Left ventricle myocardium inferior (tissue), 1 donor: ENCODE measurements at regions not wholly inside any gene's neighbourhood (a gene's known extent, or its start where the extent isn't known, plus 50 kb on each side); places are given as distances from the start of the nearest gene placed in this dataset.

Source experiments
- DNase-seq: peaks from one replicate; pipeline ENCODE4 v3.0.0-alpha.2; 2020
- H3K27ac ChIP-seq: fragments of 200-600 bp; replicated peaks from 2 replicates; pipeline ENCODE4 v1.8.0; 2021
- H3K27me3 ChIP-seq: fragments of 200-600 bp; 2 replicates; pipeline ENCODE4 v1.8.0; 2021; ENCODE audit warnings: low read depth
- H3K36me3 ChIP-seq: fragments of 200-600 bp; 2 replicates; pipeline ENCODE4 v1.8.0; 2021
- H3K4me1 ChIP-seq: fragments of 200-600 bp; 2 replicates; pipeline ENCODE4 v1.8.0; 2021
- H3K4me3 ChIP-seq: fragments of 200-600 bp; 2 replicates; pipeline ENCODE4 v1.8.0; 2021; ENCODE audit warnings: mild to moderate bottlenecking, moderate library complexity
- H3K9me3 ChIP-seq: fragments of 200-600 bp; replicated peaks from 2 replicates; pipeline ENCODE4 v1.8.0; 2021
- intact Hi-C: fragments of 100-400 bp; cut with micrococcal nuclease; formaldehyde crosslinking; loops from one replicate; pipeline ENCODE4 v1.11.0; 2022
- TF ChIP-seq, protein P1 (sequence below): fragments of 200-600 bp; IDR thresholded peaks from 2 replicates; pipeline ENCODE4 v1.8.0; 2021; ENCODE audit warnings: antibody characterized with exemption, mild to moderate bottlenecking, borderline replicate concordance
- donor health status: DM: no; HTN: yes; CAD: no; lungs with severe emphysema.

DNA sequence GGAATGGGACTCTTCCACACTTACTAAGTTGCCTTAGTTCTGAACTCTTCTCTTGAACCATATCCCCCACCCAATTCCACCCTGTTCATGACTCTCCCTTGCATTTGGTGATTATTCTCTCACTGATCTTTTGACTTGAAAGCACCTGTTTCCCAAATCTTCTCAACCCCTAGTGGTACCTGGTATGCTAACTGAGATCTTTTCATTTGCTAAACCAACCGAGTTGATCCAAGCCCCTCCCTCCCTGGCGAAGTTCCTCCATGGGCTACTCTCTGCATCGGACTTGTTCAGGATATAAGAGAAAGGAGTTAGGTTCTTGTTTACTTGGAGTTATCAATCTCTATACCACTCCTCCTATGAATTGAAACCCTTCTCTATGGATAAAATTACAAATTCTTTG, 593.5 kb downstream of the BCL11A start:
- TF ChIP-seq, protein P1, sequence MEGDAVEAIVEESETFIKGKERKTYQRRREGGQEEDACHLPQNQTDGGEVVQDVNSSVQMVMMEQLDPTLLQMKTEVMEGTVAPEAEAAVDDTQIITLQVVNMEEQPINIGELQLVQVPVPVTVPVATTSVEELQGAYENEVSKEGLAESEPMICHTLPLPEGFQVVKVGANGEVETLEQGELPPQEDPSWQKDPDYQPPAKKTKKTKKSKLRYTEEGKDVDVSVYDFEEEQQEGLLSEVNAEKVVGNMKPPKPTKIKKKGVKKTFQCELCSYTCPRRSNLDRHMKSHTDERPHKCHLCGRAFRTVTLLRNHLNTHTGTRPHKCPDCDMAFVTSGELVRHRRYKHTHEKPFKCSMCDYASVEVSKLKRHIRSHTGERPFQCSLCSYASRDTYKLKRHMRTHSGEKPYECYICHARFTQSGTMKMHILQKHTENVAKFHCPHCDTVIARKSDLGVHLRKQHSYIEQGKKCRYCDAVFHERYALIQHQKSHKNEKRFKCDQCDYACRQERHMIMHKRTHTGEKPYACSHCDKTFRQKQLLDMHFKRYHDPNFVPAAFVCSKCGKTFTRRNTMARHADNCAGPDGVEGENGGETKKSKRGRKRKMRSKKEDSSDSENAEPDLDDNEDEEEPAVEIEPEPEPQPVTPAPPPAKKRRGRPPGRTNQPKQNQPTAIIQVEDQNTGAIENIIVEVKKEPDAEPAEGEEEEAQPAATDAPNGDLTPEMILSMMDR, result no peak
- no peak for DNase-seq
- no peaks in the 10 kb centered on the region for H3K27me3 ChIP-seq
- H3K36me3 ChIP-seq, result no peaks in the 10 kb centered on the region
- no peaks in the 10 kb centered on the region for H3K9me3 ChIP-seq
- H3K4me3 ChIP-seq, result no peak overlapping the region
- intact Hi-C loops, result no loop called here
- no peak overlapping the region for H3K27ac ChIP-seq
- no peaks in the 10 kb centered on the region for H3K4me1 ChIP-seq

DNA sequence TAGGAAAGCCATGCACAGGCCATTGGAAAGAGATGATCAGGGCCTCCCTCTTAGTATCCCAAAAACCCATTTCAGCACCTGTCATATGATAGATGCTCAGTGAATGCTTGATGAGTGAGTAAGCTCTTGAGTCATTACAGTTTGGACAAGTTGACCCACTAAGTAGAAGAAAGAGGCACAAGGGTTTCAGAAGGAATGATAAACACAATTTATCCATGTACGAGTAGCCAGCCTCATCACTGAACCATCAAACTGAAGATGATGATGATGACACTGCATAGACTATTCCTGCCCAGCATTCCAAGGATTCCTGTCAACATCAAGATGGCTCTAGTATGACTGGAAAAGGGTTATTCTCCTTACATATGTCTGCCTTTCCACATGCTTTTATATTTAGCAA, 596.0 kb downstream of the BCL11A start:
- Histone ChIP-seq H3K27me3 (no peaks in the 10 kb centered on the region), H3K4me3 (no peak overlapping the region), H3K9me3 (no peaks in the 10 kb centered on the region), H3K4me1 (no peaks in the 10 kb centered on the region), H3K27ac (no peak overlapping the region), H3K36me3 (no peaks in the 10 kb centered on the region)
- intact Hi-C loops, result no loop called here
- DNase-seq, result no peak
- TF ChIP-seq, protein P1, result no peak

DNA sequence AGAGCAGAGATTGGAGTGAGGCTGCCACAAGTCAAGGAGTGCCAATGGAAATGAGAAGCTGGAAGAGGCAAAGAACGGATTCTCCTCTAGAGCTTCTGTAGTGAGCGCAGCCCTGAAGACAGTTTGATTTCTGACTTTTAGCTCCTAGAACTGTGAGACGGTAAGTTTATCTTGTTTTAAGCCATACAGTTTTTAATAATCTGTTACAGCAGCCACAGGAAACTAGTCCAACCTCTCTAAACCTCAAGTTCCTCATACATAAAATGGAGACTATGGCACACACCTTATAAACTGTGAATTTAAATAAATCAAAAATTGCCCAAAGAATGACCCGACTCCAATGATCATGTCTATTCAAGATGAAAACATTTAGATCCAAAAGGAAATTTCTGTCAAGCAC, 596.5 kb downstream of the BCL11A start:
- Histone ChIP-seq H3K27me3 (no peaks in the 10 kb centered on the region), H3K4me3 (no peak overlapping the region), H3K36me3 (no peaks in the 10 kb centered on the region), H3K9me3 (no peaks in the 10 kb centered on the region), H3K4me1 (no peaks in the 10 kb centered on the region), H3K27ac (no peak overlapping the region)
- TF ChIP-seq, protein P1, result no peak
- intact Hi-C loops, result no loop called here
- DNase-seq, result no peak

DNA sequence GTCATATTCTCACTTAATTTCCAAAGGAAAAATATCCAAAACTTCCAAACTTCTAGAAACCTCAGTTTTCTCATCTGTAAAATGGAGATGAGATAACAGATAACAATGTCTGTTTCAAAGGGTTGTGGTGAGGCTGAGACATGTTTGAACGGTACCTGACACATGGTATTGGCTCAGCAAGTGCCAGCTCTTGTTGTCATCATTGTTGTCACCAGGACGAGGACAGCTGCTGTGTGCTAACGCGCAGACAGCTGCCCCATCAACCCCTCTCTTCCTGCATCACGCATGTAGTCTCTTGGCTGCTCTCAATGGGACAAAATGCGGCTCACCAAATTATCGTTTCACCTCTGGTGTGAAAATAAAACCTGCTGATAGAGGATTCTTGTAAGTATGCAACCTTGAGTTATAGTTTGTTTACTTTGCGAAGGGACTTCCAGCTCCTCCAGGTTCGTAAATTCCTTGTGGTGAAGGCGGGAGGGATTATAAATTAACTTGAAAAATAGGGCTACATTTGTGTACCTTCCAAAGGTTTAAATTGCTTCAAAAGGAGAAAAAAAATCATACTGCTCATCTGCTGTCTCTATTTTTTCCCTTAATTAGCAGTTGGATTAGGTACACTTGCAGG, 605.4 kb downstream of the BCL11A start:
- intact Hi-C loops, result no loop called here

DNA sequence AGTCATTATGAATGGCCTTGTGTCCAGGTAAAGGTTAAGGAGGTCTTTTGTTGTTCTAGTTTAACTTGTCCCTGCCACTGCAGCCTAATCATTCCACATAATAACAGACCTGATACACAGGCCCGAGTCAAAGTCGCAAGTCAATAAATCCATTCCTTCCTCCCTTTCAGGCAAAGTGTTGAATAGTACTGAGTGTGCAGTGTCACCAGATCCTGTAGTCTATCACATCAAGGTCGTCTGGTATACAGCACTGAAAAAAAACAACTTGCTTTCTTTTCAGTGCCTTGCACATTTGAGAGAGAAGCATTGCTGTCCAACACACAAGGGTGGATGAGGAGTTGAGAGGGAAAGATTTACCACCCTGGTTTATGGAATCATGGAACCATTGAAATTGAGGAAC, 606.2 kb downstream of the BCL11A start:
- no peak overlapping the region for H3K27ac ChIP-seq
- intact Hi-C loops, result no loop called here

More for the DNA sequence above, 605.4 kb downstream of the BCL11A start:
- Histone ChIP-seq H3K9me3 (no peaks in the 10 kb centered on the region), H3K4me3 (no peak overlapping the region), H3K4me1 (no peaks in the 10 kb centered on the region), H3K27me3 (peaks cover 5% of the 10 kb centered on the region), H3K36me3 (no peaks in the 10 kb centered on the region), H3K27ac (no peak overlapping the region)
- TF ChIP-seq, protein P1, result no peak
- DNase-seq, result no peak

More for the DNA sequence above, 606.2 kb downstream of the BCL11A start:
- Histone ChIP-seq H3K27me3 (peaks cover 5% of the 10 kb centered on the region), H3K36me3 (no peaks in the 10 kb centered on the region), H3K4me1 (no peaks in the 10 kb centered on the region), H3K4me3 (no peak overlapping the region), H3K9me3 (no peaks in the 10 kb centered on the region)
- TF ChIP-seq, protein P1, result no peak
- DNase-seq, result no peak
